ENCODE measurements at regions not wholly inside any gene's neighbourhood (a gene's known extent, or its start where the extent isn't known, plus 50 kb on each side); places are given as distances from the start of the nearest gene placed in this dataset.

- H3K4me3 ChIP-seq, result no peak overlapping the region
- no peaks in the 10 kb centered on the region for H3K36me3 ChIP-seq
- H3K27me3 ChIP-seq, result no peaks in the 10 kb centered on the region
- DNase-seq, result no peak
- H3K9me3 ChIP-seq, result no peaks in the 10 kb centered on the region
Measured at GRCh38 chr2:74036010-74036409, 51.3 kb downstream of the TET3 start.

GRCh38 chr2:74036450-74037195 lies 51.9 kb downstream of the TET3 start:
- Histone ChIP-seq H3K9me3 (no peaks in the 10 kb centered on the region), H3K36me3 (no peaks in the 10 kb centered on the region), H3K4me3 (no peak overlapping the region), H3K27me3 (no peaks in the 10 kb centered on the region)
- DNase-seq, result no peak

- Histone ChIP-seq H3K27me3 (no peaks in the 10 kb centered on the region), H3K36me3 (no peaks in the 10 kb centered on the region), H3K4me3 (no peak overlapping the region), H3K9me3 (no peaks in the 10 kb centered on the region)
- no peak for DNase-seq
Measured at GRCh38 chr2:74037379-74037860, 52.7 kb downstream of the TET3 start.

GRCh38 chr2:74039611-74040010 lies 54.9 kb downstream of the TET3 start:
- H3K4me3 ChIP-seq, result no peak overlapping the region
- no peaks in the 10 kb centered on the region for H3K9me3 ChIP-seq
- no peaks in the 10 kb centered on the region for H3K27me3 ChIP-seq
- no peaks in the 10 kb centered on the region for H3K36me3 ChIP-seq
- peak; percentile 9 for DNase-seq

GRCh38 chr2:74041182-74041581 lies 56.5 kb downstream of the TET3 start:
- no peak overlapping the region for H3K4me3 ChIP-seq
- no peaks in the 10 kb centered on the region for H3K27me3 ChIP-seq
- H3K9me3 ChIP-seq, result no peaks in the 10 kb centered on the region
- no peak for DNase-seq
- peaks cover 3% of the 10 kb centered on the region; the same call in 1 of the 2 replicates for H3K36me3 ChIP-seq

- no peak overlapping the region for H3K4me3 ChIP-seq
Measured at GRCh38 chr2:74041726-74042125, 57.0 kb downstream of the TET3 start.

GRCh38 chr2:74042606-74043005 lies 57.9 kb downstream of the TET3 start:
- DNase-seq, result no peak
- Histone ChIP-seq H3K27me3 (no peaks in the 10 kb centered on the region), H3K9me3 (no peaks in the 10 kb centered on the region)

More at GRCh38 chr2:74041726-74042125, 57.0 kb downstream of the TET3 start:
- no peaks in the 10 kb centered on the region for H3K27me3 ChIP-seq
- no peak for DNase-seq
- no peaks in the 10 kb centered on the region for H3K9me3 ChIP-seq
- H3K36me3 ChIP-seq, result peaks cover 6% of the 10 kb centered on the region

GRCh38 chr2:74043345-74044329 lies 58.9 kb downstream of the TET3 start:
- no peaks in the 10 kb centered on the region for H3K9me3 ChIP-seq
- no peak overlapping the region for H3K4me3 ChIP-seq
- H3K36me3 ChIP-seq, result peaks cover 11% of the 10 kb centered on the region
- H3K27me3 ChIP-seq, result no peaks in the 10 kb centered on the region
- DNase-seq, result no peak

More at GRCh38 chr2:74042606-74043005, 57.9 kb downstream of the TET3 start:
- peaks cover 7% of the 10 kb centered on the region for H3K36me3 ChIP-seq
- no peak overlapping the region for H3K4me3 ChIP-seq

- H3K9me3 ChIP-seq, result no peaks in the 10 kb centered on the region
- H3K36me3 ChIP-seq, result peaks cover 11% of the 10 kb centered on the region
- no peak overlapping the region for H3K4me3 ChIP-seq
- DNase-seq, result no peak
- no peaks in the 10 kb centered on the region for H3K27me3 ChIP-seq
Measured at GRCh38 chr2:74044999-74045398, 60.3 kb downstream of the TET3 start.

- Histone ChIP-seq H3K9me3 (no peaks in the 10 kb centered on the region), H3K36me3 (peaks cover 11% of the 10 kb centered on the region), H3K27me3 (no peaks in the 10 kb centered on the region), H3K4me3 (no peak overlapping the region)
- DNase-seq, result peak; percentile 82
Measured at GRCh38 chr2:74045454-74045853, 60.7 kb downstream of the TET3 start.

- no peak for DNase-seq
- H3K27me3 ChIP-seq, result no peaks in the 10 kb centered on the region
- H3K9me3 ChIP-seq, result no peaks in the 10 kb centered on the region
- H3K36me3 ChIP-seq, result peaks cover 11% of the 10 kb centered on the region
- H3K4me3 ChIP-seq, result no peak overlapping the region
Measured at GRCh38 chr2:74046441-74046840, 61.7 kb downstream of the TET3 start.

GRCh38 chr2:74047152-74047551 lies 62.4 kb downstream of the TET3 start:
- peaks cover 11% of the 10 kb centered on the region for H3K36me3 ChIP-seq
- H3K27me3 ChIP-seq, result no peaks in the 10 kb centered on the region
- H3K9me3 ChIP-seq, result no peaks in the 10 kb centered on the region
- no peak for DNase-seq
- H3K4me3 ChIP-seq, result no peak overlapping the region

GRCh38 chr2:74048147-74048546 lies 63.4 kb downstream of the TET3 start:
- DNase-seq, result no peak
- Histone ChIP-seq H3K4me3 (no peak overlapping the region), H3K27me3 (no peaks in the 10 kb centered on the region), H3K36me3 (peaks cover 11% of the 10 kb centered on the region), H3K9me3 (no peaks in the 10 kb centered on the region)

- no peaks in the 10 kb centered on the region for H3K27me3 ChIP-seq
- peaks cover 11% of the 10 kb centered on the region for H3K36me3 ChIP-seq
- no peak overlapping the region for H3K4me3 ChIP-seq
- no peak for DNase-seq
- H3K9me3 ChIP-seq, result no peaks in the 10 kb centered on the region
Measured at GRCh38 chr2:74048843-74049519, 64.3 kb downstream of the TET3 start.

- no peaks in the 10 kb centered on the region for H3K27me3 ChIP-seq
- DNase-seq, result no peak
- H3K4me3 ChIP-seq, result no peak overlapping the region
- peaks cover 11% of the 10 kb centered on the region for H3K36me3 ChIP-seq
- no peaks in the 10 kb centered on the region for H3K9me3 ChIP-seq
Measured at GRCh38 chr2:74050151-74050550, 65.4 kb downstream of the TET3 start.

GRCh38 chr2:74051504-74051903 lies 66.8 kb downstream of the TET3 start:
- Histone ChIP-seq H3K36me3 (peaks cover 8% of the 10 kb centered on the region), H3K4me3 (no peak overlapping the region), H3K9me3 (no peaks in the 10 kb centered on the region), H3K27me3 (no peaks in the 10 kb centered on the region)
- no peak for DNase-seq

Measured in MG63 (cell line).